Fibroblast of lung (primary cell): ENCODE measurements at regions not wholly inside any gene's neighbourhood (a gene's known extent, or its start where the extent isn't known, plus 50 kb on each side); places are given as distances from the start of the nearest gene placed in this dataset.
"Not testable (repeated sequence)": the region's sequence is repeated elsewhere in the genome, so short reads cannot be mapped to it uniquely, and the experiment has no call there.

Experiments used
- EZH2 ChIP-seq: IDR thresholded peaks from 2 replicates; pipeline ENCODE4 v1.5.1; 2012; ENCODE audit warnings: low read length, control low read depth, mild to moderate bottlenecking; ENCODE audit errors: missing control alignments
- TF ChIP-seq, protein P1 (sequence below), 2 donors: IDR thresholded peaks in 1 of 2; conservative IDR thresholded peaks in 1 of 2; 1 replicate in 1 of 2; 2 replicates in 1 of 2; pipeline ENCODE4 v1.5.1; 2011 to 2012; ENCODE audit warnings: low read length in 2 of 2, control low read depth in 1 of 2, inconsistent platforms in 1 of 2, low read depth in 1 of 2, mild to moderate bottlenecking in 1 of 2

DNA sequence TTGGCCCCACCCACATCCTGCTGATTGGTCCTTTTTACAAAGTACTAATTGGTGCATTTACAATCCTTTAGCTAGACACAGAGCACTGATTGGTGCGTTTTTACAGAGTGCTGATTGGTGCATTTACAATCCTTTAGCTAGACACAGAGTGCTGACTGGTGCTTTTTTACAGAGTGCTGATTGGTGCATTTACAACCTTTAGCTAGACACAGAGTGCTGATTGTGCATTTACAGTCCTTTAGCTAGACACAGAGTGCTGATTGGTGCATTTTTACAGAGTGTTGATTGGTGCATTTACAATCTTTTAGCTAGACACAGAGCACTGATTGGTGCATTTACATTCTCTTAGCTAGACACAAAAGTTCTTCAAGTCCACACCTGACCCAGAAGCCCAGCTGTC, 144.2 kb upstream of the XIRP2 start:
- TF ChIP-seq, protein P1, sequence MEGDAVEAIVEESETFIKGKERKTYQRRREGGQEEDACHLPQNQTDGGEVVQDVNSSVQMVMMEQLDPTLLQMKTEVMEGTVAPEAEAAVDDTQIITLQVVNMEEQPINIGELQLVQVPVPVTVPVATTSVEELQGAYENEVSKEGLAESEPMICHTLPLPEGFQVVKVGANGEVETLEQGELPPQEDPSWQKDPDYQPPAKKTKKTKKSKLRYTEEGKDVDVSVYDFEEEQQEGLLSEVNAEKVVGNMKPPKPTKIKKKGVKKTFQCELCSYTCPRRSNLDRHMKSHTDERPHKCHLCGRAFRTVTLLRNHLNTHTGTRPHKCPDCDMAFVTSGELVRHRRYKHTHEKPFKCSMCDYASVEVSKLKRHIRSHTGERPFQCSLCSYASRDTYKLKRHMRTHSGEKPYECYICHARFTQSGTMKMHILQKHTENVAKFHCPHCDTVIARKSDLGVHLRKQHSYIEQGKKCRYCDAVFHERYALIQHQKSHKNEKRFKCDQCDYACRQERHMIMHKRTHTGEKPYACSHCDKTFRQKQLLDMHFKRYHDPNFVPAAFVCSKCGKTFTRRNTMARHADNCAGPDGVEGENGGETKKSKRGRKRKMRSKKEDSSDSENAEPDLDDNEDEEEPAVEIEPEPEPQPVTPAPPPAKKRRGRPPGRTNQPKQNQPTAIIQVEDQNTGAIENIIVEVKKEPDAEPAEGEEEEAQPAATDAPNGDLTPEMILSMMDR (conservative IDR thresholded peaks at IDR 0.05 in 1 of 2, IDR thresholded peaks at IDR 0.05 in 1 of 2; ENCODE audit: low read depth in 1 of 2, low read length in 2 of 2): not testable (repeated sequence)
- TF ChIP-seq EZH2: not testable (repeated sequence)
